ENCODE measurements at regions not wholly inside any gene's neighbourhood (a gene's known extent, or its start where the extent isn't known, plus 50 kb on each side); places are given as distances from the start of the nearest gene placed in this dataset.
A peak's percentile ranks its signal among the peaks of the same experiment; 100 is the strongest.

GRCh38 chrX:39848900-39849299 lies 248.9 kb downstream of the BCOR start:
- Histone ChIP-seq H3K36me3 (ENCODE audit: control insufficient read depth, insufficient read depth, low read length) (no peaks in the 10 kb centered on the region), H3K4me3 (no peak overlapping the region), H3K9ac (ENCODE audit: insufficient read depth in 1 of 2, low read depth in 2 of 2, low read length in 2 of 2) (no peak overlapping the region), H3K9me1 (ENCODE audit: control insufficient read depth, insufficient read depth, low read length) (no peaks in the 10 kb centered on the region), H3K9me3 (replicated peaks; ENCODE audit: control insufficient read depth, insufficient read depth, low read depth, low read length) (no peaks in the 10 kb centered on the region), H3K79me2 (ENCODE audit: control insufficient read depth, insufficient read depth, low read length) (no peaks in the 10 kb centered on the region), H3K4me2 (ENCODE audit: insufficient read depth, low read length) (no peak overlapping the region), H3K27me3 (ENCODE audit: control insufficient read depth in 2 of 2, insufficient read depth in 2 of 2, low read length in 2 of 2) (no peaks in the 10 kb centered on the region; a peak in 1 of 5 replicates), H3K27ac (ENCODE audit: extremely low read depth, low read depth, low read length) (peak overlapping the region; percentile 62; the same call in 2 of the 3 replicates), H2AFZ (ENCODE audit: low read depth, low read length) (peak overlapping the region; percentile 76), H3K4me1 (replicated peaks in 1 of 2; ENCODE audit: control insufficient read depth in 2 of 2, insufficient read depth in 2 of 2, low read length in 2 of 2) (peaks cover 8 to 50% of the 10 kb centered on the region in 2 experiments; a peak in 4 of 5 replicates), H4K20me1 (replicated peaks; ENCODE audit: control insufficient read depth, insufficient read depth, low read length) (no peaks in the 10 kb centered on the region)
- no peak for ATAC-seq
- DNase-seq (ENCODE audit: extremely low read depth in 1 of 4, low spot score in 3 of 4) = no peak
- intact Hi-C loops (cut with micrococcal nuclease) (no loop called here), in situ Hi-C loops (cut with MboI) (no loop called here)
- FAIRE-seq = no peak
- POLR2A ChIA-PET = no interaction called here
- CTCF ChIA-PET (ENCODE audit: low intra/inter-chr PET ratio) = no interaction called here
- BruUV-seq (replicated peaks) = no TSS peak
- 62% methylated on average over 6 of the region's 7 CpGs for WGBS (ENCODE audit: insufficient coverage, low coverage, missing lambda C conversion rate)
- TF ChIP-seq, protein P1, sequence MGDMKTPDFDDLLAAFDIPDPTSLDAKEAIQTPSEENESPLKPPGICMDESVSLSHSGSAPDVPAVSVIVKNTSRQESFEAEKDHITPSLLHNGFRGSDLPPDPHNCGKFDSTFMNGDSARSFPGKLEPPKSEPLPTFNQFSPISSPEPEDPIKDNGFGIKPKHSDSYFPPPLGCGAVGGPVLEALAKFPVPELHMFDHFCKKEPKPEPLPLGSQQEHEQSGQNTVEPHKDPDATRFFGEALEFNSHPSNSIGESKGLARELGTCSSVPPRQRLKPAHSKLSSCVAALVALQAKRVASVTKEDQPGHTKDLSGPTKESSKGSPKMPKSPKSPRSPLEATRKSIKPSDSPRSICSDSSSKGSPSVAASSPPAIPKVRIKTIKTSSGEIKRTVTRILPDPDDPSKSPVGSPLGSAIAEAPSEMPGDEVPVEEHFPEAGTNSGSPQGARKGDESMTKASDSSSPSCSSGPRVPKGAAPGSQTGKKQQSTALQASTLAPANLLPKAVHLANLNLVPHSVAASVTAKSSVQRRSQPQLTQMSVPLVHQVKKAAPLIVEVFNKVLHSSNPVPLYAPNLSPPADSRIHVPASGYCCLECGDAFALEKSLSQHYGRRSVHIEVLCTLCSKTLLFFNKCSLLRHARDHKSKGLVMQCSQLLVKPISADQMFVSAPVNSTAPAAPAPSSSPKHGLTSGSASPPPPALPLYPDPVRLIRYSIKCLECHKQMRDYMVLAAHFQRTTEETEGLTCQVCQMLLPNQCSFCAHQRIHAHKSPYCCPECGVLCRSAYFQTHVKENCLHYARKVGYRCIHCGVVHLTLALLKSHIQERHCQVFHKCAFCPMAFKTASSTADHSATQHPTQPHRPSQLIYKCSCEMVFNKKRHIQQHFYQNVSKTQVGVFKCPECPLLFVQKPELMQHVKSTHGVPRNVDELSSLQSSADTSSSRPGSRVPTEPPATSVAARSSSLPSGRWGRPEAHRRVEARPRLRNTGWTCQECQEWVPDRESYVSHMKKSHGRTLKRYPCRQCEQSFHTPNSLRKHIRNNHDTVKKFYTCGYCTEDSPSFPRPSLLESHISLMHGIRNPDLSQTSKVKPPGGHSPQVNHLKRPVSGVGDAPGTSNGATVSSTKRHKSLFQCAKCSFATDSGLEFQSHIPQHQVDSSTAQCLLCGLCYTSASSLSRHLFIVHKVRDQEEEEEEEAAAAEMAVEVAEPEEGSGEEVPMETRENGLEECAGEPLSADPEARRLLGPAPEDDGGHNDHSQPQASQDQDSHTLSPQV (IDR thresholded peaks at IDR 0.05) = 0 out of 2 replicates have a peak, but pooled peaks have one; percentile 51
- TF ChIP-seq MGA (IDR thresholded peaks at IDR 0.05) = peak; percentile 73
- TF ChIP-seq, protein P2, sequence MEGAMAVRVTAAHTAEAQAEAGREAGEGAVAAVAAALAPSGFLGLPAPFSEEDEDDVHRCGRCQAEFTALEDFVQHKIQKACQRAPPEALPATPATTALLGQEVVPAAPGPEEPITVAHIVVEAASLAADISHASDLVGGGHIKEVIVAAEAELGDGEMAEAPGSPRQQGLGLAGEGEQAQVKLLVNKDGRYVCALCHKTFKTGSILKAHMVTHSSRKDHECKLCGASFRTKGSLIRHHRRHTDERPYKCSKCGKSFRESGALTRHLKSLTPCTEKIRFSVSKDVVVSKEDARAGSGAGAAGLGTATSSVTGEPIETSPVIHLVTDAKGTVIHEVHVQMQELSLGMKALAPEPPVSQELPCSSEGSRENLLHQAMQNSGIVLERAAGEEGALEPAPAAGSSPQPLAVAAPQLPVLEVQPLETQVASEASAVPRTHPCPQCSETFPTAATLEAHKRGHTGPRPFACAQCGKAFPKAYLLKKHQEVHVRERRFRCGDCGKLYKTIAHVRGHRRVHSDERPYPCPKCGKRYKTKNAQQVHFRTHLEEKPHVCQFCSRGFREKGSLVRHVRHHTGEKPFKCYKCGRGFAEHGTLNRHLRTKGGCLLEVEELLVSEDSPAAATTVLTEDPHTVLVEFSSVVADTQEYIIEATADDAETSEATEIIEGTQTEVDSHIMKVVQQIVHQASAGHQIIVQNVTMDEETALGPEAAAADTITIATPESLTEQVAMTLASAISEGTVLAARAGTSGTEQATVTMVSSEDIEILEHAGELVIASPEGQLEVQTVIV (CRISPR knock-in tag; IDR thresholded peaks at IDR 0.05; ENCODE audit: borderline replicate concordance) = no peak
